NCI-H2196 treated with DMSO at 0.1 percent for 48 hours (cell line): ENCODE measurements at regions not wholly inside any gene's neighbourhood (a gene's known extent, or its start where the extent isn't known, plus 50 kb on each side); places are given as distances from the start of the nearest gene placed in this dataset.

ENCODE experiments used
- DNase-seq: peaks from one replicate; lab custom pipeline; 2025; ENCODE audit not compliant: unreplicated experiment; lab: John Stamatoyannopoulos, UW

- no peak for DNase-seq
These were observed 586.8 kb upstream of the MGMT start for GRCh38 chr10:128880159-128880725.

- DNase-seq, result no peak
These were observed 586.0 kb upstream of the MGMT start for GRCh38 chr10:128881086-128881485.

- DNase-seq, result no peak
These were observed 583.6 kb upstream of the MGMT start for GRCh38 chr10:128883231-128884032.

GRCh38 chr10:128884033-128884425, 583.0 kb upstream of the MGMT start:
- DNase-seq, result no peak

- no peak for DNase-seq
These were observed 582.5 kb upstream of the MGMT start for GRCh38 chr10:128884496-128885072.

- no peak for DNase-seq
These were observed 581.2 kb upstream of the MGMT start for GRCh38 chr10:128885573-128886555.

- DNase-seq, result no peak
These were observed 579.2 kb upstream of the MGMT start for GRCh38 chr10:128887856-128888255.

GRCh38 chr10:128892005-128892404, 575.0 kb upstream of the MGMT start:
- no peak for DNase-seq

GRCh38 chr10:128894641-128895040, 572.4 kb upstream of the MGMT start:
- DNase-seq, result no peak

- no peak for DNase-seq
These were observed 571.6 kb upstream of the MGMT start for GRCh38 chr10:128895473-128895872.

GRCh38 chr10:128896116-128896795, 570.8 kb upstream of the MGMT start:
- no peak for DNase-seq

- DNase-seq, result no peak
These were observed 570.1 kb upstream of the MGMT start for GRCh38 chr10:128896963-128897362.

GRCh38 chr10:128897401-128898129, 569.5 kb upstream of the MGMT start:
- DNase-seq, result no peak

- no peak for DNase-seq
These were observed 568.7 kb upstream of the MGMT start for GRCh38 chr10:128898133-128898915.

GRCh38 chr10:128898916-128899195, 568.2 kb upstream of the MGMT start:
- no peak for DNase-seq

- DNase-seq, result no peak
These were observed 566.6 kb upstream of the MGMT start for GRCh38 chr10:128900456-128900855.

GRCh38 chr10:128901236-128901635, 565.8 kb upstream of the MGMT start:
- no peak for DNase-seq

- DNase-seq, result no peak
These were observed 564.9 kb upstream of the MGMT start for GRCh38 chr10:128902031-128902710.
